GM19395 (cell line): ENCODE measurements at regions not wholly inside any gene's neighbourhood (a gene's known extent, or its start where the extent isn't known, plus 50 kb on each side); places are given as distances from the start of the nearest gene placed in this dataset.

ENCODE experiments used
- ATAC-seq: cut with Tn5 transposase; IDR thresholded peaks from one replicate; pipeline ENCODE4 v1.9.1; 2021; ENCODE audit warnings: mild to moderate bottlenecking, moderate library complexity; ENCODE audit not compliant: unreplicated experiment

DNA sequence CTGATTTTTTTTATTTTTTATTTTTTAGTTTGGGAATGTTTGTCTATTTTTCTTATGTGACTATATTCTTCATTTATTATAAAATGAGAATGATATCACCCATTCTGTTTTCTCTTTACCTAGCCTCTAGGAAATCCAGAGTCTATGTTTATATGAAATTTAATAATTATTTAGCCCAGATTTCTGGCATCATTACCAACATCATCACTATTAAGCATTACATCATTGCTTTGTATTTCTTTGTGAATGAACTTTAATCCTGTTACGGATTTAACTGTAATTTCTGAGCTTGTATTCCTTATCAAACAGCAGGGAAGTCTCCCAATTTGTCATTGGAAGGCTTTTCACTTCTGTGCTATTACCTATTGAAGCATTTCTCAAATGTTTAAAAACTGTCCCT is 72.7 kb upstream of the NOX3 start:
- no peak for ATAC-seq

DNA sequence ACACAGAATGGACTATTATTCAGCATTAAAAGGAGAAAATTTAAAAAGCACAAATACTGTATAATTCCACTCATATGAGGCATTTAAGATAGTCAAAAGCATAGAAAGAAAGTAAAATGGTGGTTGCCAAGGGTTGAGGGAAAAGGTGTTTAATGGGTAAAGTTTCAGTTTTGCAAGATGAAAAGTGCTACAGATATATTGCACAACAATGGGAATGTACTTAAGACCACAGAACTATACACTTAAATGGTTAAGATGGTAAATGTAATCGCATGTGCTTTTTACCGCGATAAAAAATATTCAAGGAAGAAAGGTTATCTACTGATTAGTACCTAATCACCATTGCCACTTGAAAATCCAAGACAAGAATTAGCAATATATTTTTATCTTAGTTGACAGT is 71.8 kb upstream of the NOX3 start:
- ATAC-seq: no peak

GRCh38 chr6:155523821-155524651 is 68.4 kb upstream of the NOX3 start:
- ATAC-seq: no peak

DNA sequence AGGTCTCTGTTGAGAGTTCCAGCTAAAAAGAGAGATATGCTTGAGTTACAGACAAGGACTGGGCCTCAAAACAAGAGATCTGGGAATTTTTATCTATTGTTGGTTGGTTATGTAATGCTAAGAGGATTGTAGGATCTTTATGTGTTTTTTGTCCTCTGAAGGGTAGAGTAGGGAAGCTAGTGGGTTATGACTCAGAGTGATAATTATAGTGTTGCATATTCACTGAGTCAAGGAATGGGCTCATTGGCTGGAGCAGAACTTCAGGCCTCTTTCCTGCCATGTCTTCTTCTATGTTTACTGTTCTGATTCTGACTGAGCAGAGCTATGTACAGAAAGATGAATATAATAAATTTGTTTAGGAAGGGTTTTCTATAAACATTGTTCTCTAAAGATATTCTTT is 66.1 kb upstream of the NOX3 start:
- no peak for ATAC-seq

- no peak for ATAC-seq
Observed at GRCh38 chr6:155520078-155520477, 64.4 kb upstream of the NOX3 start.

GRCh38 chr6:155519176-155519738 is 63.6 kb upstream of the NOX3 start:
- no peak for ATAC-seq

DNA sequence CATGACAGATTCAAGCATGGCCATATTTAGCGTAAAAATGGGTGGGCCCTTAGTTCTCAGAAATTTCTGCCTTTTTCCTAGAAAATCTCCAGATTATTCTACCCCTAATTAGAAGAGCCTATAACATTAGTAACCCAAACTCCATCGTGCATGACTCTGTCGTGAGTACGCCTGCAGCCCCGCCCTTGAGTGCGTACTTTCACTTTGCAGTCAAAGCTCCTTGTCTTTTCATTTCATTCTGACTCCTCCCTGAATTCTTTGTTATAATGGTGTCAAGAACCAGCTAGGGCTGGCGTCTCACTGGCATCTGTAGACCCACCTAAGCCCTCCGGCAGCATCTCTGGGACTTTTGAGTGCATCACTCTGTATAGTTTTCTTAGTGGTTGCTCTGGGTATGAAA is 61.7 kb upstream of the NOX3 start:
- ATAC-seq: no peak

- peak; percentile 74 for ATAC-seq
Observed at GRCh38 chr6:155510879-155511278, 55.2 kb upstream of the NOX3 start.

- ATAC-seq: no peak
Observed at GRCh38 chr6:155509743-155510475, 54.3 kb upstream of the NOX3 start.

DNA sequence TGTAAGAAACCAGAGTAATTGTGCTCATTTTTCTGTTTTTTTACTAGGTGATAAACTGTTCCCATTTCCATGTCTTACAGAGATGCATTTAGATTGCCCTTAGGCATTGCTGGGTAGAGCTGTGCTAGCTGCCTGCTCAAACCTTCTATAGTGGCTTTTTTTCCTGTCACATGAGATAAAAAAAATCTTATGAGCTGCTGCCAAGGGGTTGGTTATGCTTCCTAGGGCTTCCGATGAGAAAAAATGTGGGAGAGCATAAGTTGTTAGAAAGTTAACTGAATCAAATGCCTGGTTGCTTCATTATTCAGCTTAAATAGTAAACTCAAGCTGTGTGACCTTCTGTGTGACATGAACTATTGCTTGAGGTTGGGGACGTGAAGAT is 50.0 kb upstream of the NOX3 start:
- no peak for ATAC-seq
